SK-N-SH treated with all-trans-retinoic acid at 6 μM for 48 hours (cell line): ENCODE measurements at regions not wholly inside any gene's neighbourhood (a gene's known extent, or its start where the extent isn't known, plus 50 kb on each side); places are given as distances from the start of the nearest gene placed in this dataset.

ENCODE experiments used
- ARNTL ChIP-seq: fragments of 450-650 bp; formaldehyde crosslinking; IDR thresholded peaks from 2 replicates; pipeline ENCODE4 v1.5.0; 2020; ENCODE audit warnings: low read depth, mild to moderate bottlenecking, moderate library complexity, borderline replicate concordance
- CSDC2 ChIP-seq: fragments of 250-450 bp; sonication (Bioruptor Pico); IDR thresholded peaks from 2 replicates; pipeline ENCODE4 v1.5.0; 2020; ENCODE audit warnings: mild to moderate bottlenecking, moderate library complexity
- RARB ChIP-seq: fragments of 250-450 bp; sonication (Bioruptor Pico); IDR thresholded peaks from 2 replicates; pipeline ENCODE4 v1.8.0; 2021; ENCODE audit warnings: mild to moderate bottlenecking, moderate library complexity
- ZFP3 ChIP-seq: fragments of 250-450 bp; sonication (Bioruptor Pico); IDR thresholded peaks from 2 replicates; pipeline ENCODE4 v1.5.0; 2020; ENCODE audit warnings: mild to moderate bottlenecking, moderate library complexity
- ZFP30 ChIP-seq: fragments of 450-650 bp; formaldehyde crosslinking; IDR thresholded peaks from 2 replicates; pipeline ENCODE4 v1.5.0; 2022; ENCODE audit warnings: mild to moderate bottlenecking, moderate library complexity
- TF ChIP-seq, protein P1 (sequence below): fragments of 250-450 bp; sonication (Bioruptor Pico); IDR thresholded peaks from 2 replicates; pipeline ENCODE4 v1.8.0; 2020; ENCODE audit warnings: mild to moderate bottlenecking, moderate library complexity, borderline replicate concordance

- TF ChIP-seq ZFP30 (CRISPR knock-in tag) (no peak), RARB (CRISPR knock-in tag) (no peak), ZFP3 (CRISPR knock-in tag) (no peak), CSDC2 (CRISPR knock-in tag) (no peak), ARNTL (CRISPR knock-in tag) (no peak)
- TF ChIP-seq, protein P1, sequence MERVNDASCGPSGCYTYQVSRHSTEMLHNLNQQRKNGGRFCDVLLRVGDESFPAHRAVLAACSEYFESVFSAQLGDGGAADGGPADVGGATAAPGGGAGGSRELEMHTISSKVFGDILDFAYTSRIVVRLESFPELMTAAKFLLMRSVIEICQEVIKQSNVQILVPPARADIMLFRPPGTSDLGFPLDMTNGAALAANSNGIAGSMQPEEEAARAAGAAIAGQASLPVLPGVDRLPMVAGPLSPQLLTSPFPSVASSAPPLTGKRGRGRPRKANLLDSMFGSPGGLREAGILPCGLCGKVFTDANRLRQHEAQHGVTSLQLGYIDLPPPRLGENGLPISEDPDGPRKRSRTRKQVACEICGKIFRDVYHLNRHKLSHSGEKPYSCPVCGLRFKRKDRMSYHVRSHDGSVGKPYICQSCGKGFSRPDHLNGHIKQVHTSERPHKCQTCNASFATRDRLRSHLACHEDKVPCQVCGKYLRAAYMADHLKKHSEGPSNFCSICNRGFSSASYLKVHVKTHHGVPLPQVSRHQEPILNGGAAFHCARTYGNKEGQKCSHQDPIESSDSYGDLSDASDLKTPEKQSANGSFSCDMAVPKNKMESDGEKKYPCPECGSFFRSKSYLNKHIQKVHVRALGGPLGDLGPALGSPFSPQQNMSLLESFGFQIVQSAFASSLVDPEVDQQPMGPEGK: no peak
Observed at GRCh38 chr2:215805493-215805892, 207.9 kb downstream of the MREG start.
